ENCODE measurements at regions not wholly inside any gene's neighbourhood (a gene's known extent, or its start where the extent isn't known, plus 50 kb on each side); places are given as distances from the start of the nearest gene placed in this dataset.

GRCh38 chr5:135707302-135707701, 127.2 kb upstream of the SLC25A48 start:
- Histone ChIP-seq H3K27ac (ENCODE audit: insufficient read depth, low read length) (no peak overlapping the region), H3K9me3 (ENCODE audit: control insufficient read depth, insufficient read depth, low read depth, low read length) (no peaks in the 10 kb centered on the region), H3K4me3 (replicated peaks in 1 of 4; ENCODE audit: control extremely low read depth in 1 of 4, insufficient read depth in 1 of 4, low read depth in 3 of 4, low read length in 4 of 4) (no peak overlapping the region), H4K20me1 (ENCODE audit: control insufficient read depth, extremely low read depth, insufficient read depth, low read length) (no peaks in the 10 kb centered on the region), H2AFZ (ENCODE audit: low read length) (no peak overlapping the region), H3K79me2 (ENCODE audit: control insufficient read depth, insufficient read depth, low read length) (no peaks in the 10 kb centered on the region), H3K4me2 (ENCODE audit: extremely low read depth, insufficient read depth, low read length) (no peak overlapping the region), H3K4me1 (ENCODE audit: control insufficient read depth, extremely low read depth, insufficient read depth, low read length) (no peaks in the 10 kb centered on the region), H3K9ac (ENCODE audit: insufficient read depth, low read length) (no peak overlapping the region), H3K27me3 (ENCODE audit: control insufficient read depth, insufficient read depth, low read length) (peaks cover 9% of the 10 kb centered on the region), H3K36me3 (ENCODE audit: control insufficient read depth, insufficient read depth, low read length) (no peaks in the 10 kb centered on the region)
- TF ChIP-seq, protein P1, sequence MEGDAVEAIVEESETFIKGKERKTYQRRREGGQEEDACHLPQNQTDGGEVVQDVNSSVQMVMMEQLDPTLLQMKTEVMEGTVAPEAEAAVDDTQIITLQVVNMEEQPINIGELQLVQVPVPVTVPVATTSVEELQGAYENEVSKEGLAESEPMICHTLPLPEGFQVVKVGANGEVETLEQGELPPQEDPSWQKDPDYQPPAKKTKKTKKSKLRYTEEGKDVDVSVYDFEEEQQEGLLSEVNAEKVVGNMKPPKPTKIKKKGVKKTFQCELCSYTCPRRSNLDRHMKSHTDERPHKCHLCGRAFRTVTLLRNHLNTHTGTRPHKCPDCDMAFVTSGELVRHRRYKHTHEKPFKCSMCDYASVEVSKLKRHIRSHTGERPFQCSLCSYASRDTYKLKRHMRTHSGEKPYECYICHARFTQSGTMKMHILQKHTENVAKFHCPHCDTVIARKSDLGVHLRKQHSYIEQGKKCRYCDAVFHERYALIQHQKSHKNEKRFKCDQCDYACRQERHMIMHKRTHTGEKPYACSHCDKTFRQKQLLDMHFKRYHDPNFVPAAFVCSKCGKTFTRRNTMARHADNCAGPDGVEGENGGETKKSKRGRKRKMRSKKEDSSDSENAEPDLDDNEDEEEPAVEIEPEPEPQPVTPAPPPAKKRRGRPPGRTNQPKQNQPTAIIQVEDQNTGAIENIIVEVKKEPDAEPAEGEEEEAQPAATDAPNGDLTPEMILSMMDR (conservative IDR thresholded peaks at IDR 0.05 in 1 of 2, IDR thresholded peaks at IDR 0.05 in 1 of 2; ENCODE audit: low read depth in 1 of 2, low read length in 2 of 2): no peak
- TF ChIP-seq EZH2 (IDR thresholded peaks at IDR 0.05; ENCODE audit: low read length, missing control alignments): no peak
- DNase-seq (ENCODE audit: low read depth in 2 of 2): no peak

DNA sequence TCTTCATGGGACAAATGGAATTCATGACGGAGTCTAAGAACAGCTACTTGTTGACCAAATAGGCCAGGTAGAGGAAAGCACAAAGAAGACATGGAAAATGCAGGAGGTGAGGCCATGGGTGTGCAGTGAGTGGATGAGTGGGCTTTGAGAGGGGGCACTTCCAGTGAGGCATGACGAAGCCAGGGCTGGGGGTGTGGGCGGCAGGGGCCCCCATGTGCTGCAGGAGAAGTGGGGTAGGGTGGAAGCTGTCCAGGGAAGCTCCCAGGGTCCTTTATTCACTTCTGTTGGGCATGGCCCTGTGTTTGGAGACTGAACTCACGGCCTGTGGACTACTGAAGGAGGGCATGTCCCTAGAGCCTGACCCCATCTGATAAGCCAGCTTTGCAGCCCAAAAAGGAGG, 127.6 kb upstream of the SLC25A48 start:
- Histone ChIP-seq H3K9ac (ENCODE audit: insufficient read depth, low read length) (no peak overlapping the region), H3K9me3 (ENCODE audit: control insufficient read depth, insufficient read depth, low read depth, low read length) (no peaks in the 10 kb centered on the region), H3K4me1 (ENCODE audit: control insufficient read depth, extremely low read depth, insufficient read depth, low read length) (no peaks in the 10 kb centered on the region), H3K4me2 (ENCODE audit: extremely low read depth, insufficient read depth, low read length) (no peak overlapping the region), H3K27ac (ENCODE audit: insufficient read depth, low read length) (no peak overlapping the region), H3K79me2 (ENCODE audit: control insufficient read depth, insufficient read depth, low read length) (no peaks in the 10 kb centered on the region), H3K27me3 (ENCODE audit: control insufficient read depth, insufficient read depth, low read length) (peaks cover 9% of the 10 kb centered on the region), H3K4me3 (replicated peaks in 1 of 4; ENCODE audit: control extremely low read depth in 1 of 4, insufficient read depth in 1 of 4, low read depth in 3 of 4, low read length in 4 of 4) (no peak overlapping the region), H4K20me1 (ENCODE audit: control insufficient read depth, extremely low read depth, insufficient read depth, low read length) (no peaks in the 10 kb centered on the region), H2AFZ (ENCODE audit: low read length) (no peak overlapping the region), H3K36me3 (ENCODE audit: control insufficient read depth, insufficient read depth, low read length) (no peaks in the 10 kb centered on the region)
- TF ChIP-seq, protein P1 (conservative IDR thresholded peaks at IDR 0.05 in 1 of 2, IDR thresholded peaks at IDR 0.05 in 1 of 2; ENCODE audit: low read depth in 1 of 2, low read length in 2 of 2): no peak
- TF ChIP-seq EZH2 (IDR thresholded peaks at IDR 0.05; ENCODE audit: low read length, missing control alignments): no peak
- no peak for DNase-seq (ENCODE audit: low read depth in 2 of 2)

DNA sequence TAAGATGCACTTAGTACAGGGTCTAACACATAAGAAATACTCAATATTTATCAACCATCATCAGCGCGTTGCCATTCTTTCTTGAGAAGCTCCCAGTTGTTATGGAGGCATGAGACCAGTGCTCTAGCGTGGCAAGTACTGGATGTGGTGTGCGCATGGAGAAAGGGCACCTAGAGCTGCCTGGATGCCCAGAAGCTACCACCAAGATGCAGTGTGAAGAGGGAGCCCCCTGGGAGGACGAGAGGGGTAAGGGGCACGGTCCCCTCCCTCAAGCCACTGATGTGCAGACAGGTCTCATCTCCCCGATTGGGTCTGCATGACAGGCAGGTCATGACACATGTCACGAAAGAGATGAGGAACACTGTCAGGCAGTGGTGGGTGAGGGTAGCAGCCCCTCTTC, 127.7 kb upstream of the CXCL14 start:
- Histone ChIP-seq H4K20me1 (ENCODE audit: control insufficient read depth, extremely low read depth, insufficient read depth, low read length) (no peaks in the 10 kb centered on the region), H3K4me1 (ENCODE audit: control insufficient read depth, extremely low read depth, insufficient read depth, low read length) (no peaks in the 10 kb centered on the region), H3K9ac (ENCODE audit: insufficient read depth, low read length) (no peak overlapping the region), H3K79me2 (ENCODE audit: control insufficient read depth, insufficient read depth, low read length) (no peaks in the 10 kb centered on the region), H3K9me3 (ENCODE audit: control insufficient read depth, insufficient read depth, low read depth, low read length) (no peaks in the 10 kb centered on the region), H3K36me3 (ENCODE audit: control insufficient read depth, insufficient read depth, low read length) (no peaks in the 10 kb centered on the region), H3K4me2 (ENCODE audit: extremely low read depth, insufficient read depth, low read length) (no peak overlapping the region), H2AFZ (ENCODE audit: low read length) (no peak overlapping the region), H3K4me3 (replicated peaks in 1 of 4; ENCODE audit: control extremely low read depth in 1 of 4, insufficient read depth in 1 of 4, low read depth in 3 of 4, low read length in 4 of 4) (no peak overlapping the region), H3K27ac (ENCODE audit: insufficient read depth, low read length) (no peak overlapping the region), H3K27me3 (ENCODE audit: control insufficient read depth, insufficient read depth, low read length) (peaks cover 9% of the 10 kb centered on the region)
- DNase-seq (ENCODE audit: low read depth in 2 of 2): no peak
- no peak for TF ChIP-seq EZH2 (IDR thresholded peaks at IDR 0.05; ENCODE audit: low read length, missing control alignments)
- TF ChIP-seq, protein P1 (conservative IDR thresholded peaks at IDR 0.05 in 1 of 2, IDR thresholded peaks at IDR 0.05 in 1 of 2; ENCODE audit: low read depth in 1 of 2, low read length in 2 of 2): no peak

Data from fibroblast of lung (primary cell).